ENCODE measurements at regions not wholly inside any gene's neighbourhood (a gene's known extent, or its start where the extent isn't known, plus 50 kb on each side); places are given as distances from the start of the nearest gene placed in this dataset.

DNA sequence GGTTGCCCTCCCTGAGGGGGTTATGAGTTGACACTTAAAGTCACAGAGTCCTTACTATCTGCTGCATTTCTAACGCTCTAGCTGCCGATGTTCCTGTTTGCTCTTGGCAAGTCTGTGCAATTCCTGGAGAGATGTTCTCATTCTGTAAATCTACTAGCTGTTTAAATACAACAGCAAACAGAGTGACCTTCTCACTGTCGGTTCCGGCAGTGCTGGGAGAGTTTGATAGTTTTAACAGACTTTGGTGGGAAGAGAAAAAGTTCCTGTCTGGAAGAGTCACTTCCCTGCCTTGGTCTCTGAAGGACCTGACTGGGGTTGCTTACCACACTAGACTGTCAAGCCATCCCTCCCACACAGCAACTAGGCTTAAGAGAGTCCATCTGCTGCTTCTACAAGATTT lies 63.3 kb upstream of the ELMO1 start:
- TF ChIP-seq, protein P1, sequence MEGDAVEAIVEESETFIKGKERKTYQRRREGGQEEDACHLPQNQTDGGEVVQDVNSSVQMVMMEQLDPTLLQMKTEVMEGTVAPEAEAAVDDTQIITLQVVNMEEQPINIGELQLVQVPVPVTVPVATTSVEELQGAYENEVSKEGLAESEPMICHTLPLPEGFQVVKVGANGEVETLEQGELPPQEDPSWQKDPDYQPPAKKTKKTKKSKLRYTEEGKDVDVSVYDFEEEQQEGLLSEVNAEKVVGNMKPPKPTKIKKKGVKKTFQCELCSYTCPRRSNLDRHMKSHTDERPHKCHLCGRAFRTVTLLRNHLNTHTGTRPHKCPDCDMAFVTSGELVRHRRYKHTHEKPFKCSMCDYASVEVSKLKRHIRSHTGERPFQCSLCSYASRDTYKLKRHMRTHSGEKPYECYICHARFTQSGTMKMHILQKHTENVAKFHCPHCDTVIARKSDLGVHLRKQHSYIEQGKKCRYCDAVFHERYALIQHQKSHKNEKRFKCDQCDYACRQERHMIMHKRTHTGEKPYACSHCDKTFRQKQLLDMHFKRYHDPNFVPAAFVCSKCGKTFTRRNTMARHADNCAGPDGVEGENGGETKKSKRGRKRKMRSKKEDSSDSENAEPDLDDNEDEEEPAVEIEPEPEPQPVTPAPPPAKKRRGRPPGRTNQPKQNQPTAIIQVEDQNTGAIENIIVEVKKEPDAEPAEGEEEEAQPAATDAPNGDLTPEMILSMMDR (conservative IDR thresholded peaks at IDR 0.05; ENCODE audit: low read depth, low read length), result no peak

DNA sequence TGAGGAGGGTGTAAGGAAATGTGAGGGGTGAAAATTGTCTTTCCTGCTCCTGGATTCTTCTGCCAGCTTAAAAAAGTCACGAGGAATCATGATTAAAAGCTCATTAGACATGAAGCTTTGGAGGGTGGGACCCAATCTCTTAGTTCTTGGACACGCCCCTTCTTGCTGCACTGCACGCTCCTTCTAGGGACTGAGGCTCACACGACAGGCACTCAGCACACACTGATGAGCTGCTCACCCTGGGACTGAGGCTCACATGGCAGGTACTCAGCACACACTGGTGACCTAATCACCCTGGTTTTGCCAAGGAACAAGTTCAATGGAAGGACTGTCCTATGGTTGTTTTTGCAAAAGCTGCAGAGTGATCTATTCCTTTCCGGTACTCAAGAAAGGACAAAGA lies 65.8 kb upstream of the ELMO1 start:
- Histone ChIP-seq H4K20me1 (ENCODE audit: insufficient read depth) (no peaks in the 10 kb centered on the region), H3K4me2 (no peak overlapping the region), H3K9ac (no peak overlapping the region), H3K79me2 (ENCODE audit: insufficient read depth, low read depth) (no peaks in the 10 kb centered on the region), H3K4me3 (IDR thresholded peaks at IDR 0.05; ENCODE audit: insufficient read depth, low read depth, low read length) (no peak overlapping the region), H3K36me3 (ENCODE audit: insufficient read depth) (no peaks in the 10 kb centered on the region), H3K4me1 (ENCODE audit: low read depth, poor library complexity, severe bottlenecking) (no peaks in the 10 kb centered on the region), H3K27ac (no peak overlapping the region), H2AFZ (ENCODE audit: low read depth) (no peak overlapping the region), H3K27me3 (ENCODE audit: insufficient read depth, low read depth) (no peaks in the 10 kb centered on the region)
- TF ChIP-seq, protein P1 (conservative IDR thresholded peaks at IDR 0.05; ENCODE audit: low read depth, low read length), result no peak

More for the DNA sequence above, 63.3 kb upstream of the ELMO1 start:
- Histone ChIP-seq H4K20me1 (ENCODE audit: insufficient read depth) (no peaks in the 10 kb centered on the region), H3K79me2 (ENCODE audit: insufficient read depth, low read depth) (no peaks in the 10 kb centered on the region), H2AFZ (ENCODE audit: low read depth) (no peak overlapping the region), H3K4me1 (ENCODE audit: low read depth, poor library complexity, severe bottlenecking) (no peaks in the 10 kb centered on the region), H3K4me3 (IDR thresholded peaks at IDR 0.05; ENCODE audit: insufficient read depth, low read depth, low read length) (no peak overlapping the region), H3K4me2 (no peak overlapping the region), H3K9ac (no peak overlapping the region), H3K27me3 (ENCODE audit: insufficient read depth, low read depth) (no peaks in the 10 kb centered on the region), H3K27ac (no peak overlapping the region), H3K36me3 (ENCODE audit: insufficient read depth) (no peaks in the 10 kb centered on the region)

DNA sequence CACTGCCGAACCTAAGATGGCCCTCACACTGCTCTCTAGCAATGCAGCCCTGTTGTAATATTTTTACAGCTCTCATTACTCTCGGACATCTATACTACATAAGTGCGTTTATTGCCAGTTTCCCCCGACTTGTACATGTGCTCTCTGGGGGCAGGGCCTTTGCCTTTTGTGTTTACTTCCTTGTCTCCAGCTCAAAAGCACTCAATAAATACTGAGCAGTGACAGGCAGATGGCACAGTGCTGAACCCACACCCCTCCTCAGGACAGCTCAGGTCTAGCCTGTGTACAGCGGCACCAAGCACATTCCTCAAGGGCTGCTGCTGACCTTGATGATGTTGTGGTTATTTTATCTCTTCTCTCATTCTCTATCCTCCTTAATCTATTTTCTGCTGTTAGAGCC lies 68.0 kb upstream of the ELMO1 start:
- no peaks in the 10 kb centered on the region for H3K79me2 ChIP-seq (ENCODE audit: insufficient read depth, low read depth)
- H2AFZ ChIP-seq (ENCODE audit: low read depth), result no peak overlapping the region
- no peak overlapping the region for H3K4me3 ChIP-seq (IDR thresholded peaks at IDR 0.05; ENCODE audit: insufficient read depth, low read depth, low read length)
- no peak overlapping the region for H3K4me2 ChIP-seq
- H3K4me1 ChIP-seq (ENCODE audit: low read depth, poor library complexity, severe bottlenecking), result no peaks in the 10 kb centered on the region
- no peak overlapping the region for H3K27ac ChIP-seq
- H3K36me3 ChIP-seq (ENCODE audit: insufficient read depth), result no peaks in the 10 kb centered on the region
- H3K9ac ChIP-seq, result no peak overlapping the region
- TF ChIP-seq, protein P1 (conservative IDR thresholded peaks at IDR 0.05; ENCODE audit: low read depth, low read length), result no peak
- H4K20me1 ChIP-seq (ENCODE audit: insufficient read depth), result no peaks in the 10 kb centered on the region
- H3K27me3 ChIP-seq (ENCODE audit: insufficient read depth, low read depth), result no peaks in the 10 kb centered on the region

DNA sequence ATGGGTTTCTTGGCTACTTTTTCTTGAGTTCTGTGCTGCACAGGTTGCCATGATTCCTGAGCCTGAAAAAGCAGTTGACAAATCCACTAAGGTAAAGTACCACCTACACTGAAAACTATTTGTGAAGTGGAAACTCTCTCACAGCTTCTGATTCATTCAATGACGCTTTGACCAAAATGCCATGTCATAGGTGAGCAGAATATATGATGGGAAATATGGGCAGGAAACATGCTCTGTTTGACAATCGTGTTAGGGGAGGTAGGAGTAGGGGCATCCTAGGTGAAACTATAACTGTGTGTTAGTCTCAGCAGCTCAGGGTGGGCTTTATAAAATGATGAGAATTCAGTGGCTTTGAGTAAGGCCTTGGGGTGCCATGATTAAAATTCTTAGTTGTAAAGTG lies 69.6 kb upstream of the ELMO1 start:
- Histone ChIP-seq H3K27me3 (ENCODE audit: insufficient read depth, low read depth) (no peaks in the 10 kb centered on the region), H3K9ac (no peak overlapping the region), H4K20me1 (ENCODE audit: insufficient read depth) (no peaks in the 10 kb centered on the region), H3K4me1 (ENCODE audit: low read depth, poor library complexity, severe bottlenecking) (no peaks in the 10 kb centered on the region), H3K4me2 (no peak overlapping the region), H3K79me2 (ENCODE audit: insufficient read depth, low read depth) (no peaks in the 10 kb centered on the region), H3K27ac (no peak overlapping the region), H2AFZ (ENCODE audit: low read depth) (no peak overlapping the region), H3K4me3 (IDR thresholded peaks at IDR 0.05; ENCODE audit: insufficient read depth, low read depth, low read length) (no peak overlapping the region), H3K36me3 (ENCODE audit: insufficient read depth) (no peaks in the 10 kb centered on the region)
- TF ChIP-seq, protein P1 (conservative IDR thresholded peaks at IDR 0.05; ENCODE audit: low read depth, low read length), result no peak
